ENCODE measurements at regions not wholly inside any gene's neighbourhood (a gene's known extent, or its start where the extent isn't known, plus 50 kb on each side); places are given as distances from the start of the nearest gene placed in this dataset.
"Not testable (repeated sequence)": the region's sequence is repeated elsewhere in the genome, so short reads cannot be mapped to it uniquely, and the experiment has no call there.

GRCh38 chr7:29748286-29749099 is 57.8 kb upstream of the WIPF3 start:
- Histone ChIP-seq H3K79me2 (no peaks in the 10 kb centered on the region), H3K36me3 (replicated peaks; ENCODE audit: insufficient read depth, low read depth) (no peaks in the 10 kb centered on the region), H3K27ac (no peak overlapping the region), H4K20me1 (ENCODE audit: insufficient read depth, poor library complexity, severe bottlenecking) (no peaks in the 10 kb centered on the region), H2AFZ (no peak overlapping the region), H3K4me2 (no peak overlapping the region), H3K4me1 (ENCODE audit: insufficient read depth) (no peaks in the 10 kb centered on the region), H3K4me3 (no peak overlapping the region), H3K27me3 (no peaks in the 10 kb centered on the region), H3K9me2 (replicated peaks; ENCODE audit: insufficient read depth) (no peaks in the 10 kb centered on the region), H3K9me3 (ENCODE audit: low read depth) (no peaks in the 10 kb centered on the region)
- WGBS (ENCODE audit: low lambda C conversion rate, missing lambda C conversion rate) = 36% methylated on average over 3 of the region's 3 CpGs
- TF ChIP-seq EZH2phosphoT487 (IDR thresholded peaks at IDR 0.05; ENCODE audit: low read depth, severe bottlenecking, unreplicated experiment) (no peak), CTCF (IDR thresholded peaks at IDR 0.05; ENCODE audit: poor library complexity) (peak; percentile 78), EZH2 (IDR thresholded peaks at IDR 0.05; ENCODE audit: borderline replicate concordance) (no peak)
- DNase-seq (ENCODE audit: low spot score) = peak; percentile 80

DNA sequence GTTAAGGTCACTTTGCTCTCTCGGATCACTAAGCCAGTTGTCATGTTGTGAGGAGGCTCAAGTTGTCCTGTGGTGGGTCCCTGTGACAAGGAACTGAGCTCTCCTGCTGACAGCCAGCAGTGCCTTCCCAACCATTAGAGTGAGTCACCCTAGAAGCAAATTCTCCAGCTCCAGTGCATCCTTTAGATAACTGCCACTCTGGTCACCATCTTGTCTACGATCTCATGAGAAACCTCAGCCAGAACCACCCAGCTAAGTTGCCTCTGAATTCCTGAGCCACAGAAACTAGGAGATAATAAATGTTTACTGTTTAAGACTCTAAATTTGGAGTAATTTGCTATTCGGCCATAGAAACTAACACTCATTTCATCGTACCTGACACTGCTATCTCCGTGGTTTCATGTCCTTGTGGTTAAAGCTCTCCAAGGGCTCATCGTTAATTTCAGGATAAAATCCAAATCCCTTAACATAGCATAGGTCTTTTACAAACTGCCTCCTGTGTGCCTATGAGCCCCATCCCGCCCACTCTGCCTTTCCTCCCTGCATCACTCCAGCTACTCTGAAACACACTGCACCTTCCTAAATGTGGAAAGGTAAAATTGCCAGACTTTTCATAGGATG is 56.5 kb upstream of the WIPF3 start:
- Histone ChIP-seq H3K4me1 (ENCODE audit: insufficient read depth) (no peaks in the 10 kb centered on the region), H3K36me3 (replicated peaks; ENCODE audit: insufficient read depth, low read depth) (no peaks in the 10 kb centered on the region), H3K79me2 (no peaks in the 10 kb centered on the region), H3K9me3 (ENCODE audit: low read depth) (no peaks in the 10 kb centered on the region), H3K4me3 (no peak overlapping the region), H3K4me2 (no peak overlapping the region), H2AFZ (no peak overlapping the region), H4K20me1 (ENCODE audit: insufficient read depth, poor library complexity, severe bottlenecking) (no peaks in the 10 kb centered on the region), H3K27ac (no peak overlapping the region), H3K9me2 (replicated peaks; ENCODE audit: insufficient read depth) (no peaks in the 10 kb centered on the region), H3K27me3 (no peaks in the 10 kb centered on the region)
- no peak for TF ChIP-seq EZH2 (IDR thresholded peaks at IDR 0.05; ENCODE audit: borderline replicate concordance)
- no peak for TF ChIP-seq CTCF (IDR thresholded peaks at IDR 0.05; ENCODE audit: poor library complexity)
- no peak for TF ChIP-seq EZH2phosphoT487 (IDR thresholded peaks at IDR 0.05; ENCODE audit: low read depth, severe bottlenecking, unreplicated experiment)
- no peak for DNase-seq (ENCODE audit: low spot score)
- WGBS (ENCODE audit: low lambda C conversion rate, missing lambda C conversion rate) = 53% methylated on average over 7 of the region's 7 CpGs

- 50% methylated on average over 4 of the region's 4 CpGs for WGBS (ENCODE audit: low lambda C conversion rate, missing lambda C conversion rate)
- H3K4me2 ChIP-seq; H3K4me1 ChIP-seq (ENCODE audit: insufficient read depth); DNase-seq (ENCODE audit: low spot score); H3K4me3 ChIP-seq; H4K20me1 ChIP-seq (ENCODE audit: insufficient read depth, poor library complexity, severe bottlenecking); H3K79me2 ChIP-seq; H2AFZ ChIP-seq; H3K9me3 ChIP-seq (ENCODE audit: low read depth); H3K36me3 ChIP-seq (replicated peaks; ENCODE audit: insufficient read depth, low read depth); H3K27ac ChIP-seq; H3K27me3 ChIP-seq; H3K9me2 ChIP-seq (replicated peaks; ENCODE audit: insufficient read depth): not testable (repeated sequence)
These were observed 55.9 kb upstream of the WIPF3 start for GRCh38 chr7:29750373-29750940.

- not testable (repeated sequence) for H3K79me2 ChIP-seq; H2AFZ ChIP-seq; H3K27ac ChIP-seq; H3K27me3 ChIP-seq; H4K20me1 ChIP-seq (ENCODE audit: insufficient read depth, poor library complexity, severe bottlenecking); H3K9me2 ChIP-seq (replicated peaks; ENCODE audit: insufficient read depth); H3K4me3 ChIP-seq; H3K4me2 ChIP-seq; H3K36me3 ChIP-seq (replicated peaks; ENCODE audit: insufficient read depth, low read depth); DNase-seq (ENCODE audit: low spot score); H3K9me3 ChIP-seq (ENCODE audit: low read depth); H3K4me1 ChIP-seq (ENCODE audit: insufficient read depth)
- 100% methylated on average over 4 of the region's 4 CpGs for WGBS (ENCODE audit: low lambda C conversion rate, missing lambda C conversion rate)
These were observed 55.3 kb upstream of the WIPF3 start for GRCh38 chr7:29751012-29751411.
